ENCODE measurements at regions not wholly inside any gene's neighbourhood (a gene's known extent, or its start where the extent isn't known, plus 50 kb on each side); places are given as distances from the start of the nearest gene placed in this dataset.
A peak's percentile ranks its signal among the peaks of the same experiment; 100 is the strongest.
"Not testable (repeated sequence)": the region's sequence is repeated elsewhere in the genome, so short reads cannot be mapped to it uniquely, and the experiment has no call there.

DNA sequence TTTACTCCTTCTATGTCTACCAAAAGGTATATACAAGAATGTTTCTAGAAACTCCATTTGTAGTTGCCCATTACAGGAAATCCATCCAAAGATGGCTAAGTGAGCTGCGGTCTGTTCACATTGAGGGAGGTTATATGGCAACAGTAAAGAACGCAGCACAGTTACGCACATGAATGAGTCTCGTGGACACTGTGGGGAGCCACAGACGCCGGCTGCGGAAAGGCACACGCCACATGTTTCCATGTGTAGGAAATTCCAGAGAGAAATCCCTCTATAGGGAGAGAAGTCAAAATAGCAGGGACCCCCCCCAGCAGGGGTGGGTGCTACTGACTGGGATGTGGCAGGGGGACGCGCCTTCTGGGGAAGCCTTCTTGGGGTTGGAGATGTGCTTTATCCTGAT is 139.0 kb upstream of the NCOR2 start:
- no peak for DNase-seq (ENCODE audit: low read depth, low spot score)

DNA sequence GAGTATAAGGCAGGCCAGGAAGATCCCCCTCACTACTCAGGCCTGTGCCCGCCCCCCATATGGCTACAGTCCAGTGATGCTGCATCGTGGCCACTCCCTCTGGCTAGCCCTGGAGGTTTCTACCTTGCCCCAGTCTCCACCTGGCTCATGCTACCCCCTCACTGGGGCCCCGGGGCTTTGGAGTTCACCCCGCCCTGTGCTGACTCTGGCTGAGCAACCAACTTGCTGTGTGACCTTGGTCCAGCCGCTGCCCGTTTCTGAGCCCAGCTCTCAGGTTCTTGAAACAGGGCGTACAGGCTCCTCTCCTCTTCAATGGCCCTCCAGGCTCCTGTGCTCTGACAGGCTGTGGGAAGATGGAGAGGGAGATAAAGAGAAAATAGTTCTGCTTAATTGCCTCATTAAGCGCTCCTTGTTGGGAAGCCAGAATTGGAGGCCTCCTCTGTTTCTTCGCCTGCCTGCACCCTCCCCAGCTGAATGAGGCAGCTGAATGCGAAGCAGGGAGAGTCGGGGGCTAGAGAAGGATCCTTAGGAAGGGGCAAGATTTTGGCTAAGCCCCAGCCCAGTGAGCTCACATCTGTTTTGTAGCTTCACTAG is 138.2 kb upstream of the NCOR2 start:
- no peak for DNase-seq (ENCODE audit: low read depth, low spot score)

DNA sequence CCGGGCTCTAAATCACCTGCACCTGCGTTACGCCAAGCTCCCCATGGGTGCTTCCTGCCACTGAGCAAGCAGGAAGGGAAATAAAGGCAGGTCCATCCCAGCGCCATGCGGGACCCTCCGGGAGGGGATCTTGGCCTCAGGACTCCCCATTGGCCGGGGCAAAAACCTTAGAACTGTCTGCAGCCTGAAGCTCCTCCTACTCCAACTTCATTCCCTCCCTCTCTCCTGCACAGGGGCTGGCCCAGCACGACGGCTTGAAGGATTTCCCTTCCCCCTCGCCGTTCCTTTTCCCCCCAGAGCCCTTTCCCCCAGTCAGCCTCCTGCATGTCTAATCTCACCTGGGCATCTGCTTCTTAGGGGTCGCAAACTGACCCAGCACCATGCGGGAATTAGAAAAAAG is 137.2 kb upstream of the NCOR2 start:
- DNase-seq (ENCODE audit: low read depth, low spot score): no peak

DNA sequence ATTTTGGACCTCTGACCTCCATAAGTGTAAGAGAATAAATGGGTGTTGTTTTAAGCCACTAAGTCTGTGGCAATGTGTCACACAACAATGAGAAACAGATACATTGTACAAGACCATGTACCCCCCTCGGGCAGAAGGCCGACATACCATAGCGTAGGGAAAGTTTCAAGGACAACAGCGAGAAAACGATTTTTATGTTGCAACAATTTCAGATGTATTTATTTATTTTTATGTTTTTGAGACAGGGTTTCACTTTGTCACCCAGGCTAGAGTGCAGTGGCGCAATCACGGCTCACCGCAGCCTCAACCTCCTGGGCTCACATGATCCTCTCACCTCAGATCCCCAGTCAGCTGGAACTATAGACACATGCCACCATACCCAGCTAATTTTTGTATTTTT is 136.4 kb upstream of the NCOR2 start:
- no peak for DNase-seq (ENCODE audit: low read depth, low spot score)

DNA sequence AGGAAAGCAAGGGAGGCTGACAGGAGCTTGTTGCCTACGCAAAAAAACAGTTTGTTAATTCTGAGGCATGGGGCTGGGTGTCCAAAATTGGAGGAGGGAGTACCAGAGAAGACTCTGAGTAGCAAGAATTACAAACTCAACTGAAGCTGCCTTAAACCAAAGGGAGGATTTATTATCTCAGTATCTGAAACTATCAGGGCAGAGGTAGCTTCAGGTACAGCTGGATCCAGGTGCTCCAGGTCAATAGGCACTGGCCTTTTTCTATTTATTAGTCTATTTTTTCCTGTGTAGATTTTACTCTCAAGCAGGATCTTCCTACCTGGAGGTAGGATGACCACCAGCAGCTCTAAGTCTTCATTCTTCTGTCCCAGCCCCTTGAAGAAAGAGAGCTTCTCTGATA is 135.3 kb upstream of the NCOR2 start:
- DNase-seq (ENCODE audit: low read depth, low spot score): no peak

DNA sequence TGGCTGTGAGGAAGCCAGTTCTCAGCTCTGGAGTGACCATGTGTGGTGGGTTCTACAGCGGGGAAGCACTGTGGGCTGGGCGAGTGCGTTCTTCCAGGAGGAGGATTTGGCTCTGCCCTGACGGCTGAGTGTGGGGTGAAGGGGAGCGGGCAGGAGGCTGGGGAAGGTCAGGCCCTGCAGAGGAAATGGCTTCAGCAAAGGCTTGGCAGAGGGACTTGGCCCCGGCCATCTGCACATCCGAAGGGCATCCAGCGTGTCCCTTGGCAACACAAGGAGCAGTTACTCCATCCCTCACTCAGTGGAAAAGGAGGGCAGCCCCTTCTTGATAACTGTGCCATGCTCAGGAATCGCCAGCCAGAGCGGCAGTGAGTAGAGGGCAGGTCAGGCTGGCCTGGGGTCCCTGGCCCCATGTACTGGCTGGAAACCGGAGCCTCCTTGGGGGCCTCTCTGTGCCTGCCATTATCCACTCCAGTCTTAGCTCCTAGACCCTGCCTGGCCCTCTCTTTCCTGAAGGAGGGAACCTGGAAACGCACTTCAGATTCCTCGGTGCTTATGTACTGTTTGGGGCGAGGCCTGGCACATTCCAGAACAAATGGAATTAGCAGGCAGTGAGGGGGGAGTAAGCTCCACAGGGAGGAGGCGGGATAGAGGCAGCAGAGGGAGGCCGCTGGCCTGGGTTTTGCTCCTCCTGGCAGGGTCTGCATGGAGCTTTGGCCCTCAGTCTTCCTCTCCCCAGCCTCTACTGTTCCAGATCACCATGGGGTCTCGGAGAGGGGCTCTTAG is 133.6 kb upstream of the NCOR2 start:
- DNase-seq (ENCODE audit: low read depth, low spot score): peak; percentile 92

DNA sequence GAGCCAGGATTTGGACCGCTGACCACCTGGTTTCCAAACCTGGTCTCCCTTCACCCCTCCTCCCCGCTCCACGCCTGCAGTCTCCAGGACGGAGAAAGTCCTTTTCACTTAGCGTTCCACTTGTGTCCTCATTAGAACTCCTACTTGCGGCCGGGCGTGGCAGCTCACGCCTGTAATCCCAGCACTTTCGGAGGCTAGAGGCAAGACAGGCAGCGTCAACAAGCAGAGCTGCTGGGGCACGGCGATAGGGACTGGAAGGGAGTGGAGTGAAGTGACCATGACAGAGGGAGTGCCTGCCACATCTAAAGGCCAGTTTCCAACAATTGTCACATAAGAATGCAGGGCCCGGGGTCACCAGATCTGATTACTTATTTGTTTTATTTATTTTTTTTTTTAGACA is 132.5 kb upstream of the NCOR2 start:
- no peak for DNase-seq (ENCODE audit: low read depth, low spot score)

DNA sequence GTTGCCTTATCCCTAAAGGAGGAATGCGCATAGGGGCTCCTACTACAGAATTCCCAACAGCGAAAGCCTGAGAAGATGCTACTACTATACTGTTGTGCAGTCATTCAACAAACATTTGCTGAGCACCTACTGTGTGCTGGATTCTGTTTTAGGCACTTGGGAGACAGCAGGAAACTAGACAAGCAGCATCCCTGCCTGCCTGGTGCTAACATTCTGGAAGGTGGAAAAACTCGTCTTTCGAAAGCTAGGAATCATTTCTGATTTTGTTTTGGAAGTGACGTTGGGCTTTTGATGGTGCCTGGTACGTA is 131.5 kb upstream of the NCOR2 start:
- DNase-seq (ENCODE audit: low read depth, low spot score): no peak

DNA sequence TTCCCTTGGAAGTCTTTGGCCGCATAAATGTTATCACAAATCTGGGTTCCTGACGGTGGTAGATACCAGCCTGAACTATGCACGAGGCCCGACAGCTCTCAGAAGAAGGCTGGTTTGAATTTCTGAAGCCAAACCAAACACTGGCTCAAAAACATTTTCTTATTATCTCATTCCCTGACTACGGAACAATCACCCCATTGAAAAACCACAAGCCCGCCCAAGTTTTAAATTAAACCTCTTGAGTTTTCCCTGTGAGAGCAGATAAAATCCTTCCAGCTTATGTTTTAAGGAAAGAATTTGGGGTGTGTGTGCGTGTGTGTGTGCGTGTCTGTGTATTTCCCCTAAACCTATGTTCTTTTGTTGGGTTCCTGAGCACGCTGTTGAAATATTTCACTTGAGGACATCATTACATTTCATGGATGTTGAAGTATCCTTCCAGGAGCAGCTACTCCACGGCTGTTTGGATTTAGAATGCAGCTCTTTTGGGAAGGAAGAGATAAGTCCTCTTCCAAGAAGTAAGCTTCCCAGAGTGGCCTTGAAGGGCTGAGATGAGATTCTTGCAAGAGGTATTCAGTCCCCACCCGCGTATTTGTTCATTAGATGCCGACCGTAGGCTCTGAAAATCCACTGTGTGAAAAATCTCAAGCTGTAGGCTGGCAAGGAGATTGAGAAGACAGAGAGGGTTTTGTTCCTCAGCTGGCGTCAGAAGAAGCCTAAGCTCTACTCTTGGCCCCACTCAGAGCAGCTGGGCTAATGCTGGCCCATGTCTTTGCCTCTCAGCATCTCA is 131.0 kb upstream of the NCOR2 start:
- DNase-seq (ENCODE audit: low read depth, low spot score): peak; percentile 89

DNA sequence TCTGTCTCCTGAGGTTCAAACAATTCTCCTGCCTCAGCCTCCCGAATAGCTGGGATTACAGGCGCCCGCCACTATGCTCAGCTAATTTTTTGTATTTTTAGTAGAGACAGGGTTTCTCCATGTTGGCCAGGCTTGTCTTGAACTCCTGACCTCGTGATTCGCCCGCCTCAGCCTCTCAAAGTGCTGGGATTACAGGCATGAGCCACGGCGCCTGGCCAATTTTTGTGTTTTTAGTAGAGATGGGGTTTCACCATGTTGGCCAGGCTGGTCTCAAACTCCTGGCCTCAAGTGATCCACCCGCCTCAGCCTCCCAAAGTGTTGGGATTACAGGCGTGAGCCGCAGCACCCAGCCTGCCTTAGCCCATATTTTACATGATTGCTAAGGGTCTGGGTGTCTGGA is 130.3 kb upstream of the NCOR2 start:
- not testable (repeated sequence) for DNase-seq (ENCODE audit: low read depth, low spot score)

DNA sequence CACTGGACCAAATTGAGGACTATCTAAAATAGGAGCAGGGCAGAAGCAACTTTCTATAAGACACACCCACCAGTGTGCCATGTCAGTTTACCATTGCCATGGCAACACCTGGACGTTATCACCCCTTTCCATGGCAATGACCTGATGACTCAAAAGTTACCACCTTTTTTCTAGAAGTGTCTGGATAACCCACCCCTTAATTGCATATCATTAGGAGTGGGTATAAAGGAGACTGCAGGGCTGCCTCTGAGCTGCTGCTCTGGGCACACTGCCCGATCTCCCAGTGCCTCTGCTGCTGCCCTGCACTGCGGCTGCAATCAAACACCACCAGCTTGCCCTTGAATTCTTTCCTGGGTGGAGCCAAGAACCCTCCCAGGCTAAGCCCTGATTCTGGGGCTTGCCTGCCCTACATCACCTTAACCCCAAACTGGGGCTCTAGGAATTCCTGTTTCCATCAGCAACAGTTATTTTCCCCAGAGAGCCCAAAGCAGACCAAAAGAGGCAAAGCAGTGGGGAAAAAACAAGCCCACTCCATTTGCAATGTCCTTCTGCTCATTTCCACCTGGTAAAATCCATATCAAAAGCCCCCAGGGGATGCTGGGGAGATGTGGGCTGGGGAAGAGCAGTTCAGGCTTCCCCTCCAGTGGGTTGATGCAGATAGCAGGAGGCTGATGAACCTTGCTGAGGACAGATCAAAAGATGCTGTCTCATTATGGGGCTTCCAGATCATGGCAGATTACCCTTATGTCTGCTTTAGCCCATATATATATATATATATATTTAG is 129.5 kb upstream of the NCOR2 start:
- peak; percentile 65 for DNase-seq (ENCODE audit: low read depth, low spot score)

DNA sequence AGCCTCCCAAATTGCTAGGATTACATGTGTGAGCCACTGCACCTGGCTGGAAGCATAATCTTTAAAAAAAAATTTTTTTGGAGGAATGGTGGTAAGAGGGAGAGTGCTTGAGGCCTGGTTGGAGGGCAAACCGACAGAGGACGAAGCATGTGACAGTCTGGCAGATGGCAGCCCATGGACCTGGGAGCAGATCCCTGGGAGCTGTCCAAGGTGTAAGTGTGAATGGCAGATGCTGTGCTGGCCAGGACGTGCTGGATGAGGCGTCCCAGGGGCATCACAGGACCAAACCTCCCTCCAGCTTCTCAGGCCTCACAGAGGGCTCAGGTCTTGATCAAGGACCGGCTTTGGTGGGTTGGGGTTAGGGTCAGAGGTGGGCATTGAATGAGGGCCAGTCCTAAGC is 128.4 kb upstream of the NCOR2 start:
- peak; percentile 51 for DNase-seq (ENCODE audit: low read depth, low spot score)

DNA sequence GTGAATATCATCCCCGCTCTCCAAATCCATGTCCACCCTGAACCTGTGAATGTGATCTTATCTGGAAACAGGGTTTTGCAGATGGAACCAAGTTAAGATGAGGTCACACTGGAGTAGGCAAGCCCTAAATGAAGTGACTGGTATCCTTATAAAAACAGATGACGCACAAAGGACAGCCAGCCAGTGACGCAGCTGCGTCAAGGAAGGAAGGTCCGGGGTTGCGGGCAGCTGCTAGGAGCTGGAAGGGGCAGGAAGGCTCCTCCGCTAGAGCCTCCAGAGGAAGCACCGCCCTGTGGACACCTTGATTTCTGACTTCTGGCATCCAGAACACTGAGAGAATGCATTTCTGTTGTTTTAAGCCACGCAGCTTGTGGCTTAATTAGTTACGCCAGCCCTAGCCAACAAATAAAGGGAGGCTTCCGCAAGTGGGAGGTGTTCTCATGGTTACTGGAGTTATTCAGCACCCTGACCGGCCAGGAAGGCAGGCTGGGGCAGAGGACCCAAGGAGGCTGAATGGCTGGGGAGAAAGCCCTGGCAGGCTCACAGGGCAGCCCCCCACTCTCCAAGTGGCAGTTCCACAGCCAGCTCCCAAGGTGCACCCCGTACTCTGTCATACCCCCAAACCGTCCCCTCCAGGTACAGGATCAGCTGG is 127.6 kb upstream of the NCOR2 start:
- peak; percentile 90 for DNase-seq (ENCODE audit: low read depth, low spot score)

DNA sequence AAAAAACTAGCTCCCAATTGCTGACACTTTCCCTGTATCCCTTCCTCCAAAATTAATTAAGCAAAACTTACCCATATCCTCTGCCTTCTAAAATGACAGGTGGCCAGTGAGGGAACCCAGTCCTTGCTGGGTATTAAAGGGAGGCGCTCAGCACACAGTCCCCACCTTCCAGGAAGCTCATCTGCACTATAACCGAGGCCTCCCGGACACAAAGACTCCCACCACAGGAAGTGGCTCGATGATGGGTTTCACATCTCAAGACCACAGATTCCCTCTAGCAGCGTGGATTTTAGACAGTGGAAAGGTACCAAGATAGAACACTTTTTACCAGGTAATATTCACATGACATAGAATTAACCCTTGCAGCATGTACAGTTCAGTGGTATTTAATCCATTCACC is 126.8 kb upstream of the NCOR2 start:
- no peak for DNase-seq (ENCODE audit: low read depth, low spot score)

DNA sequence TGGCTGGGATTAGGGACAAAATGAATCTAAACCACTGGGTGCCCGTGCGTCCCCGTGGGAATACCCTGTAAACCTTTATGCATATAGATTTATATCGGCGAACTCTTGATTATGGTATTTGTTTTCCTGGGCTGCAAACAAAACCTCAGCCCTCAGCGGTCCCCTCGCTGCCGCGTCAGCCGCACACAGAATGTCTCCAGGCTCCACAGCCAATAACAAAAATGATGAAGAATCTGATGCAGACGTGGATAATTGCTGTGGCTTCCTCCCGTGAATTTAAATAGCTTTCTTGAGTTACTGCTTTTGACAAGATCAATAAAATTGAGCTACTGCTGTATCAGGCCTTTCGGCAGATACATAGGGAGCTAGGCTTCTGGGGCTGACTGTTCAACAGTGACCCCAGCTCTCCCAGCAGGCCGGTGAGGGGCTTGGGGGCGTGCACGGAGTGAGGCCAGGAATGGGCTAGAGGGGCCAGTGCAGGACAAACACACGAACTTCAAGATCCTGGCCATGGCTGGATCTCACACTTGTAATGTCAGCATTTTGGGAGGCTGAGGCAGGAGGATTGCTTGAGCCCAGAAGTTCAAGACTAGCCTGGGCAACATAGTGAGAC is 125.8 kb upstream of the NCOR2 start:
- no peak for DNase-seq (ENCODE audit: low read depth, low spot score)

DNA sequence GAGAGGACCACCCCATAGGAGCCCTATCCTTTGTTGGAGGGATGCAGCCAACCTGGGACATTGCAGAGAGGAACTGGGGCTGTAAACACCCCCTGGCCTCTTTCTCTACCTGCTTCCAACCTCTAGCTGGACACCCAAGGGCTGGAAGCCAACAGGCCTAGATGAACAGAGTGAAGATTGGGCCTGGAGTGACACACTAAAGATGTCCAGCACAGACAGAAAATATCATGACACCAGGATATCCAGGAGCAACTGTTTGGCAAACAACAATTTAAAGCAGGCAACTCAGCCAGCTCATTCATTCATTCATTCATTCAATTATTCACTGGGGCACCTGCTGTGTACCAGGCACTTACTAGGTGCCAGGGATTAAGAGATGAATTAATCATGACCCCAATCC is 125.0 kb upstream of the NCOR2 start:
- DNase-seq (ENCODE audit: low read depth, low spot score): no peak

DNA sequence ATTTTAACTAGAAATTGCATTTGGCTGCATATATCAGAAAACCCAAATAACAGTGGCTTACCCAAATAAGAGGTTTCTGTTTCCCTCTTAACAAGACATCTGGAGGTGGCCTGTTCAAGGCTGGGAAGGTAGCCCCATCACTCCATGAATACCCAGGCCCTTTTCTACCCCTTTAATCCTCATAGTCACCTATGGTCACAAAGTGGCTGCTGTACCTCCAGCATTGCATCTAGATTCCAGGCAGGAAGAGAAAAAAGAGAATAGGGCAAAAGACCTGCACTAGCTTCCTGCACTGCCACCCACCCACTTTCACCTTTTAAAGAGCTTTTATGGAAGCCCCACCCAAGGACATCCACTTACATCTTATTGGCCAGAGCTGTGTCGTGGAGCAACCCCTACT is 124.0 kb upstream of the NCOR2 start:
- no peak for DNase-seq (ENCODE audit: low read depth, low spot score)

DNA sequence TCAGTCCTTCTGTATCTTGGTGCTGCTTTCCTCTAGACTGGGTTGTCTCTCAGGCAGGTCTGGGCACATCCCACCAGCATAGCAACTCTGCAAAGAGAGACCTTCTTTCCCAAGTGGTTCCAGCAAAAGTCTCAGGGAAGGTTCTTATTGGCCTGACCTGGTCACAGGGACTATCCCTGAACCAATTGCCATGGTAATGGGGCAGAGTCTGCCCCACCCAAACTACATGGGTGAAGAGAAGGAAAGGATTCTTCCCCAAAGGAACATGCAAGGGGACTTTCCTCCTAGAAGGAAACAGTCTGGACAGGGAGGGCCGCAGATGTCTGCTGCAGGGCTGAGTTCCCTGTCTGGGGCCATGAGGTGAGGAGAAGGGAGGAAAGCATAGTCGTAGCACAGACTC is 122.2 kb upstream of the NCOR2 start:
- DNase-seq (ENCODE audit: low read depth, low spot score): no peak

DNA sequence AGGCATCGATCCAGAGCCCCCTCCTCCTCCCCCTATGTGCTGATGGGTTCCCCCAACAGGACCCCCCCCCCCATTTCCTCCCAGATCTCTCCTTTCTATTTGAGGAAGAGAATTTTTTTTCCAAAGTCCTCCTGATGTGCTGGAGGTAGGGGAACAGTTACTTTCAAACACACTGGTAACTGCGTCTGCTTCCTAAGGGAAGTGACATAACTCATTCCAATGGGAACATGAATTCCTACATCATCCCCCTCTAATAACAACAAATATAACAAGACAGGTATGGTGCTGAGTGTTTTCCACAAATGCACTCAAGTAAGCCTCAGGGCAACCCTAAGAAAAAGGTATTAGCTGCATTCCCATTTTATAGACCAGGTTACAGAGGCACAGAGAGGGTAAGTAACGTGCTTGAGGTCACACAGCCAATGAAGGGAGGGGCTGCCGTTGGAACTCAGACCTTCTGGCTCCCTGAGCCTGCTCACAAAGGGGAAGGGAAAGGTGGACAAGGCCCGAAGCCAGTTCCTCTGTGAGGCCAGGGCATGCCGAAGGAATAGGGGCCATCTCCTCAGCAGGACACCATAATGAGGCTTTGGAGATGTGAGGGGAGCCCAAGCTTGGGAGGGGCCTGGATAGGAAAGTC is 121.1 kb upstream of the NCOR2 start:
- DNase-seq (ENCODE audit: low read depth, low spot score): no peak

DNA sequence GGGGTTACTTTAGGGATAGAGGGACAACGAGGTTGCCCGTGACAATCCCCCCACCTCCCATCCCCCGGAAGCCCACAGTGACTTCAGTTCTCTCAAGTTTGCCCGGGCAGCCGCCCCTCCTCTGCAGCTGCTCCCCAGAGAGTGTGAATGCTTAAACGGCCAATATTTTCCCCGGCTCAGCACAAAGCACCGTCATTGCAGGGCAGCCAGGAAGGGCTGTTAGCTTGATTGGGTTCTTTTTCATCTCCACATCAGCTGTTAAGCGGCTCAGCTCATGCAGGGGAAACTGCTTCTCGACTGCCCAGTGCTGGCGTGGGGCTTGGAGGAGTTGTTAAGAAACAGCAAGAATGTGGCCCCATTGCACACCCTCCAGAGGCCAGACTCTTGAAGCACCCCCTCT is 120.5 kb upstream of the NCOR2 start:
- peak; percentile 67 for DNase-seq (ENCODE audit: low read depth, low spot score)
